HCT116 (cell line): ENCODE measurements at regions not wholly inside any gene's neighbourhood (a gene's known extent, or its start where the extent isn't known, plus 50 kb on each side); places are given as distances from the start of the nearest gene placed in this dataset.

Source experiments
- ATAC-seq: fragments of 200-7000 bp; cut with Tn5 transposase; 2 replicates; pipeline ENCODE4 v1.9.1; 2020; ENCODE audit warnings: mild to moderate bottlenecking, moderate library complexity
- BruUV-seq: library from RNA; stranded (reverse); fragments of 400-500 nt; replicated peaks from 2 replicates; lab custom pipeline; 2021; lab: Mats Ljungman, UMichigan
- CTCF ChIA-PET: fragments of 300-600 bp; sonication (Branson Sonifier 250); formaldehyde crosslinking; loops from one replicate; lab custom pipeline; 2021; ENCODE audit warnings: antibody characterized with exemption; lab: Charles Lee
- POLR2A ChIA-PET: fragments of 300-600, 350-600 bp; sonication (Branson Sonifier 250); formaldehyde crosslinking; loops from one replicate; lab custom pipeline; 2021; ENCODE audit warnings: antibody characterized with exemption; lab: Charles Lee
- RAD21 ChIA-PET, 2 experiments: fragments of 300-600 bp; sonication (Branson Sonifier 250); formaldehyde crosslinking; loops; one replicate each; lab custom pipeline; 2023; ENCODE audit warnings: low total read pairs in 2 of 2; ENCODE audit not compliant: uncharacterized antibody in 2 of 2, unreplicated experiment in 2 of 2, low non-redundant PET in 1 of 2; lab: Charles Lee
- DNase-seq: peaks from one replicate; pipeline ENCODE4 v3.0.0-alpha.2; 2010; ENCODE audit warnings: low read depth, low spot score
- H2AFZ ChIP-seq: fragments of 200-600 bp; shearing (Covaris generic), sonication (generic); 2 replicates; pipeline ENCODE4 v1.6.1; 2017; ENCODE audit warnings: low read depth, mixed run types, mixed read lengths, antibody characterized with exemption, low read length; ENCODE audit not compliant: poor library complexity, severe bottlenecking
- H3K27ac ChIP-seq: 2 replicates; pipeline ENCODE4 v1.5.1; 2012; ENCODE audit warnings: low read depth, low read length
- H3K27me3 ChIP-seq: fragments of 200-600 bp; sonication (generic); 2 replicates; pipeline ENCODE4 v1.6.1; 2016; ENCODE audit warnings: mixed run types, low read length, mixed read lengths; ENCODE audit not compliant: insufficient read depth
- H3K36me3 ChIP-seq, 2 experiments: fragments of 200-500 bp in 1 of 2; fragments of 200-600 bp in 1 of 2; sonication (Bioruptor generic) in 1 of 2; sonication (generic) in 1 of 2; 2 replicates each; pipeline versions ENCODE4 v1.5.1 to v1.6.1; 2014 to 2016; ENCODE audit warnings: low read length in 2 of 2, inconsistent platforms in 1 of 2, mixed read lengths in 1 of 2, mixed run types in 1 of 2; ENCODE audit not compliant: insufficient read depth in 2 of 2, control insufficient read depth in 1 of 2
- H3K4me1 ChIP-seq, 2 experiments: fragments of 200-600 bp in 1 of 2; sonication (generic) in 1 of 2; 2 replicates each; pipeline versions ENCODE4 v1.5.1 to v1.6.1; 2012 to 2017; ENCODE audit warnings: low read length in 2 of 2, inconsistent platforms in 1 of 2, mild to moderate bottlenecking in 1 of 2, mixed read lengths in 1 of 2, mixed run types in 1 of 2, moderate library complexity in 1 of 2; ENCODE audit not compliant: insufficient read depth in 2 of 2, control insufficient read depth in 1 of 2
- H3K4me2 ChIP-seq: fragments of 200-600 bp; sonication (generic); 2 replicates; pipeline ENCODE4 v1.6.1; 2017; ENCODE audit warnings: mixed run types, low read length, mixed read lengths
- H3K4me3 ChIP-seq, 2 experiments: fragments of 200-600 bp in 1 of 2; sonication (generic) in 1 of 2; replicated peaks in 1 of 2; 2 replicates each; pipeline ENCODE4 v1.5.1; 2011 to 2016; ENCODE audit warnings: low read length in 2 of 2, control low read depth in 1 of 2, low read depth in 1 of 2, mild to moderate bottlenecking in 1 of 2, mixed read lengths in 1 of 2, mixed run types in 1 of 2
- H3K79me2 ChIP-seq: fragments of 200-600 bp; sonication (generic); 2 replicates; pipeline ENCODE4 v1.6.1; 2017; ENCODE audit warnings: mild to moderate bottlenecking, mixed run types, low read length, moderate library complexity, mixed read lengths; ENCODE audit not compliant: insufficient read depth
- H3K9ac ChIP-seq: fragments of 200-600 bp; sonication (generic); 2 replicates; pipeline ENCODE4 v1.6.1; 2016; ENCODE audit warnings: low read length, mixed read lengths
- H3K9me2 ChIP-seq: fragments of 200-600 bp; sonication (generic), shearing (Covaris generic); 2 replicates; pipeline ENCODE4 v1.6.1; 2017; ENCODE audit warnings: mixed run types, mild to moderate bottlenecking, moderate library complexity; ENCODE audit not compliant: insufficient read depth
- H3K9me3 ChIP-seq, 2 experiments: fragments of 200-500 bp in 1 of 2; fragments of 200-600 bp in 1 of 2; sonication (Bioruptor generic) in 1 of 2; sonication (generic) in 1 of 2; 2 replicates each; pipeline ENCODE4 v1.6.1; 2014 to 2017; ENCODE audit warnings: low read length in 2 of 2, mixed read lengths in 2 of 2, inconsistent platforms in 1 of 2, low read depth in 1 of 2, mild to moderate bottlenecking in 1 of 2, mixed run types in 1 of 2, moderate library complexity in 1 of 2; ENCODE audit not compliant: control insufficient read depth in 1 of 2, insufficient read depth in 1 of 2
- H4K20me1 ChIP-seq: fragments of 200-600 bp; sonication (generic), shearing (Covaris generic); 2 replicates; pipeline ENCODE4 v1.6.1; 2017; ENCODE audit warnings: mixed run types, mild to moderate bottlenecking, moderate library complexity; ENCODE audit not compliant: insufficient read depth
- ATF3 ChIP-seq: IDR thresholded peaks from 2 replicates; pipeline ENCODE4 v1.6.1; 2012
- CBX3 ChIP-seq: IDR thresholded peaks from 2 replicates; pipeline ENCODE4 v1.6.1; 2012; ENCODE audit warnings: low read depth
- CTCF ChIP-seq, 3 experiments: fragments of 200-600 bp in 1 of 3; sonication (generic) in 1 of 3; IDR thresholded peaks in 2 of 3; conservative IDR thresholded peaks in 1 of 3; 2 replicates each; pipeline ENCODE4 v1.5.1; 2012 to 2017; ENCODE audit warnings: low read depth in 2 of 3, low read length in 2 of 3, antibody characterized with exemption in 1 of 3, borderline replicate concordance in 1 of 3, control low read depth in 1 of 3, mild to moderate bottlenecking in 1 of 3, mixed read lengths in 1 of 3, mixed run types in 1 of 3, moderate library complexity in 1 of 3; ENCODE audit not compliant: insufficient read depth in 1 of 3
- EGR1 ChIP-seq: IDR thresholded peaks from 2 replicates; pipeline ENCODE4 v1.6.1; 2012; ENCODE audit warnings: low read depth
- ELF1 ChIP-seq: IDR thresholded peaks from 2 replicates; pipeline ENCODE4 v1.6.1; 2012; ENCODE audit warnings: low read depth, borderline replicate concordance
- EZH2 ChIP-seq: fragments of 200-600 bp; sonication (generic); IDR thresholded peaks from 2 replicates; pipeline ENCODE4 v1.6.1; 2017; ENCODE audit warnings: antibody characterized with exemption, mixed run types
- FOSL1 ChIP-seq: IDR thresholded peaks from 2 replicates; pipeline ENCODE4 v1.6.1; 2012; ENCODE audit warnings: low read depth
- JUND ChIP-seq: IDR thresholded peaks from 2 replicates; pipeline ENCODE4 v1.6.1; 2012
- MAX ChIP-seq: IDR thresholded peaks from 2 replicates; pipeline ENCODE4 v1.6.1; 2012
- POLR2AphosphoS5 ChIP-seq: IDR thresholded peaks from 2 replicates; pipeline ENCODE4 v1.6.1; 2011; ENCODE audit warnings: mild to moderate bottlenecking, low read depth, low read length, moderate library complexity
- RAD21 ChIP-seq: IDR thresholded peaks from 2 replicates; pipeline ENCODE4 v1.6.1; 2012; ENCODE audit warnings: low read depth, mild to moderate bottlenecking
- SIN3A ChIP-seq: IDR thresholded peaks from 2 replicates; pipeline ENCODE4 v1.6.1; 2012; ENCODE audit warnings: low read depth
- SP1 ChIP-seq: IDR thresholded peaks from 2 replicates; pipeline ENCODE4 v1.6.1; 2012; ENCODE audit warnings: low read depth
- SRF ChIP-seq: IDR thresholded peaks from 2 replicates; pipeline ENCODE4 v1.6.1; 2012; ENCODE audit warnings: low read depth
- TCF7L2 ChIP-seq: IDR thresholded peaks from 2 replicates; pipeline ENCODE4 v1.7.0; 2011; ENCODE audit warnings: borderline replicate concordance, inconsistent platforms; ENCODE audit not compliant: insufficient read depth, insufficient read length; ENCODE audit errors: extremely low read depth
- ZBTB33 ChIP-seq: IDR thresholded peaks from 2 replicates; pipeline ENCODE4 v1.6.1; 2011; ENCODE audit warnings: mild to moderate bottlenecking, low read length, moderate library complexity; ENCODE audit not compliant: insufficient replicate concordance; ENCODE audit errors: extremely low read depth
- ZFX ChIP-seq: fragments of 450-650 bp; IDR thresholded peaks from 2 replicates; pipeline ENCODE4 v1.6.1; 2017
- ZNF274 ChIP-seq: fragments of 200-500 bp; sonication (Bioruptor generic); IDR thresholded peaks from 2 replicates; pipeline ENCODE4 v1.6.1; 2014; ENCODE audit warnings: mild to moderate bottlenecking, low read depth, low read length, inconsistent platforms
- intact Hi-C: fragments of 100-400 bp; cut with micrococcal nuclease; formaldehyde crosslinking; loops from 2 replicates; pipeline ENCODE4 v1.10.0; 2022

GRCh38 chrY:8495243-8495642, 842.0 kb upstream of the TSPY4 start:
- POLR2A ChIA-PET = no interaction called here

More at GRCh38 chrY:8495243-8495642, 842.0 kb upstream of the TSPY4 start:
- H3K36me3 ChIP-seq = no peaks in the 10 kb centered on the region
- ChIA-PET RAD21 (no interaction called here), CTCF (no interaction called here)
- no peaks in the 10 kb centered on the region for H3K4me1 ChIP-seq
- no peak overlapping the region for H2AFZ ChIP-seq
- H3K79me2 ChIP-seq = no peaks in the 10 kb centered on the region
- no peaks in the 10 kb centered on the region for H3K27me3 ChIP-seq
- no peak for DNase-seq
- intact Hi-C loops = no loop called here
- no peak overlapping the region for H3K27ac ChIP-seq
- H3K4me3 ChIP-seq = no peak overlapping the region
- no peaks in the 10 kb centered on the region for H4K20me1 ChIP-seq
- no peak for ATAC-seq
- H3K9me2 ChIP-seq = no peaks in the 10 kb centered on the region
- no peaks in the 10 kb centered on the region for H3K9me3 ChIP-seq
- H3K4me2 ChIP-seq = no peak overlapping the region
- TF ChIP-seq EZH2 = no peak
- TF ChIP-seq ZFX = no peak
- no peak for TF ChIP-seq JUND
- no peak for TF ChIP-seq CTCF (IDR thresholded peaks at IDR 0.05 in 2 of 3, conservative IDR thresholded peaks at IDR 0.05 in 1 of 3; ENCODE audit: borderline replicate concordance in 1 of 3, insufficient read depth in 1 of 3, low read depth in 2 of 3, low read length in 2 of 3)
- TF ChIP-seq POLR2AphosphoS5 = no peak
- no peak for TF ChIP-seq FOSL1
- TF ChIP-seq SP1 = no peak
- no peak for TF ChIP-seq TCF7L2
- no peak for TF ChIP-seq ZBTB33
- no peak for TF ChIP-seq ATF3
- no peak for TF ChIP-seq SIN3A
- TF ChIP-seq RAD21 = no peak
- no peak for TF ChIP-seq MAX
- no peak for TF ChIP-seq SRF
- no peak for TF ChIP-seq EGR1
- TF ChIP-seq ZNF274 = no peak
- no peak for TF ChIP-seq CBX3
- no peak for TF ChIP-seq ELF1
- no TSS peak for BruUV-seq
- H3K9ac ChIP-seq = no peak overlapping the region
